H9 (cell line): ENCODE measurements at regions not wholly inside any gene's neighbourhood (a gene's known extent, or its start where the extent isn't known, plus 50 kb on each side); places are given as distances from the start of the nearest gene placed in this dataset.
"Not testable (repeated sequence)": the region's sequence is repeated elsewhere in the genome, so short reads cannot be mapped to it uniquely, and the experiment has no call there.

Experiments used
- DNase-seq: peaks from one replicate; pipeline ENCODE4 v3.0.0-alpha.2; 2017
- H2AFZ ChIP-seq: one replicate; pipeline ENCODE4 v1.6.1; 2013; ENCODE audit warnings: mild to moderate bottlenecking, low read length, control low read depth, moderate library complexity
- H2AK5ac ChIP-seq: 2 replicates; pipeline ENCODE4 v1.6.1; 2013; ENCODE audit warnings: low read length, control low read depth, mixed read lengths; ENCODE audit not compliant: insufficient read length
- H2BK120ac ChIP-seq: one replicate; pipeline ENCODE4 v1.6.1; 2013; ENCODE audit warnings: low read depth, mild to moderate bottlenecking, low read length, control low read depth, inconsistent platforms; ENCODE audit not compliant: poor library complexity, severe bottlenecking
- H2BK12ac ChIP-seq: 2 replicates; pipeline ENCODE4 v1.6.1; 2013; ENCODE audit warnings: low read length, control low read depth, mixed read lengths, low read depth; ENCODE audit not compliant: insufficient read length
- H2BK15ac ChIP-seq: 2 replicates; pipeline ENCODE4 v1.6.1; 2013; ENCODE audit warnings: low read depth, low read length, control low read depth
- H2BK20ac ChIP-seq: one replicate; pipeline ENCODE4 v1.6.1; 2013; ENCODE audit warnings: low read depth, mild to moderate bottlenecking, low read length, control low read depth, inconsistent platforms; ENCODE audit not compliant: poor library complexity, severe bottlenecking
- H2BK5ac ChIP-seq: 2 replicates; pipeline ENCODE4 v1.6.1; 2013; ENCODE audit warnings: low read length, control low read depth, mixed read lengths; ENCODE audit not compliant: insufficient read length
- H3K14ac ChIP-seq: 2 replicates; pipeline ENCODE4 v1.6.1; 2013; ENCODE audit warnings: low read length, control low read depth; ENCODE audit not compliant: insufficient read depth
- H3K18ac ChIP-seq: 2 replicates; pipeline ENCODE4 v1.6.1; 2013; ENCODE audit warnings: low read depth, mild to moderate bottlenecking, mixed read lengths, low read length, control low read depth; ENCODE audit not compliant: insufficient read length
- H3K23ac ChIP-seq: 2 replicates; pipeline ENCODE4 v1.6.1; 2013; ENCODE audit warnings: low read length, control low read depth, mixed read lengths, low read depth; ENCODE audit not compliant: insufficient read length
- H3K23me2 ChIP-seq: 2 replicates; pipeline ENCODE4 v1.6.1; 2013; ENCODE audit warnings: low read depth, mild to moderate bottlenecking, mixed read lengths, low read length, control low read depth; ENCODE audit not compliant: insufficient read length, poor library complexity, severe bottlenecking
- H3K27ac ChIP-seq: 2 replicates; pipeline ENCODE4 v1.5.1; 2013; ENCODE audit warnings: low read length, control low read depth, mixed read lengths, low read depth; ENCODE audit not compliant: insufficient read length
- H3K27me3 ChIP-seq: 2 replicates; pipeline ENCODE4 v1.6.1; 2013; ENCODE audit warnings: low read length, control low read depth, inconsistent platforms; ENCODE audit not compliant: insufficient read depth
- H3K4ac ChIP-seq: 2 replicates; pipeline ENCODE4 v1.6.1; 2013; ENCODE audit warnings: low read depth, mild to moderate bottlenecking, control low read depth, inconsistent platforms, low read length, moderate library complexity
- H3K4me1 ChIP-seq: 2 replicates; pipeline ENCODE4 v1.6.1; 2013; ENCODE audit warnings: low read length, control low read depth, inconsistent platforms; ENCODE audit not compliant: insufficient read depth
- H3K4me2 ChIP-seq: 2 replicates; pipeline ENCODE4 v1.6.1; 2013; ENCODE audit warnings: low read length, control low read depth, mixed read lengths; ENCODE audit not compliant: insufficient read length, insufficient read depth
- H3K56ac ChIP-seq: 2 replicates; pipeline ENCODE4 v1.6.1; 2013; ENCODE audit warnings: low read depth, mild to moderate bottlenecking, mixed read lengths, low read length, control low read depth; ENCODE audit not compliant: insufficient read length
- H3K79me1 ChIP-seq: 2 replicates; pipeline ENCODE4 v1.6.1; 2013; ENCODE audit warnings: low read depth, mild to moderate bottlenecking, moderate library complexity, low read length, control low read depth, inconsistent platforms; ENCODE audit not compliant: insufficient read depth, poor library complexity, severe bottlenecking
- H3K79me2 ChIP-seq: 2 replicates; pipeline ENCODE4 v1.6.1; 2013; ENCODE audit warnings: low read length, control low read depth, inconsistent platforms; ENCODE audit not compliant: insufficient read depth
- H3K9ac ChIP-seq: 2 replicates; pipeline ENCODE4 v1.6.1; 2013; ENCODE audit warnings: low read length, control low read depth, mixed read lengths; ENCODE audit not compliant: insufficient read length; ENCODE audit errors: extremely low read depth
- H3K9me3 ChIP-seq: one replicate; pipeline ENCODE4 v1.6.1; 2013; ENCODE audit warnings: low read depth, low read length, inconsistent platforms; ENCODE audit not compliant: control insufficient read depth
- H3T11ph ChIP-seq: one replicate; pipeline ENCODE4 v1.6.1; 2013; ENCODE audit warnings: mild to moderate bottlenecking, low read length, control low read depth, inconsistent platforms
- H4K20me1 ChIP-seq: one replicate; pipeline ENCODE4 v1.6.1; 2013; ENCODE audit not compliant: control insufficient read depth, insufficient read length, insufficient read depth
- H4K5ac ChIP-seq: 2 replicates; pipeline ENCODE4 v1.6.1; 2013; ENCODE audit warnings: low read depth, mild to moderate bottlenecking, mixed read lengths, low read length, control low read depth; ENCODE audit not compliant: insufficient read length
- H4K8ac ChIP-seq: replicated peaks from 2 replicates; pipeline ENCODE4 v1.6.1; 2013; ENCODE audit warnings: low read length, control low read depth, mixed read lengths, low read depth; ENCODE audit not compliant: insufficient read length
- H4K91ac ChIP-seq: 2 replicates; pipeline ENCODE4 v1.6.1; 2013; ENCODE audit warnings: low read depth, mild to moderate bottlenecking, moderate library complexity, mixed read lengths, low read length, control low read depth; ENCODE audit not compliant: insufficient read length
- H3K27ac Mint-ChIP-seq, 3 experiments: 2 replicates in 2 of 3; 3 replicates in 1 of 3; pipeline ENCODE4 v1.8.0; 2020 to 2021; ENCODE audit warnings: mixed read lengths in 3 of 3, mild to moderate bottlenecking in 1 of 3, moderate library complexity in 1 of 3
- H3K27me3 Mint-ChIP-seq: 2 replicates; pipeline ENCODE4 v1.8.0; 2021; ENCODE audit warnings: low read depth, mild to moderate bottlenecking, moderate library complexity, mixed read lengths
- H3K36me3 Mint-ChIP-seq, 3 experiments: 2 replicates in 2 of 3; 3 replicates in 1 of 3; pipeline ENCODE4 v1.8.0; 2020 to 2021; ENCODE audit warnings: low read depth in 3 of 3, mixed read lengths in 3 of 3; ENCODE audit not compliant: insufficient read depth in 1 of 3
- H3K4me1 Mint-ChIP-seq, 2 experiments: 2 replicates each; pipeline ENCODE4 v1.8.0; 2020; ENCODE audit warnings: mixed read lengths in 2 of 2
- H3K4me3 Mint-ChIP-seq, 2 experiments: 2 replicates in 1 of 2; 3 replicates in 1 of 2; pipeline ENCODE4 v1.8.0; 2020 to 2021; ENCODE audit warnings: mild to moderate bottlenecking in 2 of 2, mixed read lengths in 2 of 2, moderate library complexity in 1 of 2
- H3K9me3 Mint-ChIP-seq, 2 experiments: 2 replicates in 1 of 2; 3 replicates in 1 of 2; pipeline ENCODE4 v1.8.0; 2020; ENCODE audit warnings: mild to moderate bottlenecking in 2 of 2, mixed read lengths in 2 of 2, moderate library complexity in 1 of 2
- WGBS: extraction: QIAGEN DNeasy Blood & Tissue Kit; methylation state at CpG from one replicate; pipeline ENCODE4 v1.1.7; 2013; ENCODE audit warnings: missing lambda C conversion rate, low lambda C conversion rate, mixed read lengths; ENCODE audit not compliant: insufficient read length; ENCODE audit errors: extremely low coverage; 5-methylcytosine and 5-hydroxymethylcytosine counted together
- TF ChIP-seq, protein P1 (sequence below): fragments of 200-600 bp; sonication (generic); conservative IDR thresholded peaks from 3 replicates; pipeline ENCODE4 v1.8.0; 2021; ENCODE audit warnings: antibody characterized with exemption, mild to moderate bottlenecking

DNA sequence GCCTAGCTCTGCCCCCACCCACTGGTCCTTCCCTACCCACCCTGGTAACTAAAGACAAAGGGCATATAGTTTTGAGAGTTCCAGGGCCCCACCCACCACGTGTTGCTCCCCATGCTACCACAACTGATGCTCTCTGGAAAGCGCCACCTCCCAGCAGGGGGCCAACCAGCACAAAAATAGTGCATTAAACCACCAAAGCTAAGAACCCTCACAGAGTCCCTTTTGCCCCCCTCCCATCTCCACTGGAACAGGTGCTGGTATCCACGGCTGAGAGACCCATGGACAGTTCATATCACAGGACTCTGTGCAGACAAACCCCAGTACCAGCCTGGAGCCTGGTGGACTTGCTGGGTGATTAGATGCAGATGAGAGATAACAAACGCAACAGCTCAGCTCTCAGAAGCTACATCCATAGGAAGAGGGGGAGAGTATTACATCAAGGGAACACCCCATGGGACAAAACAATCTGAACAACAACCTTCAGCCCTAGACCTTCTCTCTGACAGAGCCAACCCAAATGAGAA, 715.9 kb downstream of the NUP35 start:
- Histone ChIP-seq H4K91ac (no peak overlapping the region), H3K27ac (no peak overlapping the region), H2BK12ac (no peak overlapping the region), H3K4ac (no peak overlapping the region), H3K4me2 (no peak overlapping the region), H3K79me1 (no peaks in the 10 kb centered on the region), H2AK5ac (no peak overlapping the region), H3K4me1 (no peaks in the 10 kb centered on the region), H4K8ac (no peak overlapping the region), H3K14ac (no peak overlapping the region), H3K56ac (no peak overlapping the region), H3T11ph (no peak overlapping the region), H3K23ac (no peak overlapping the region), H3K9me3 (no peaks in the 10 kb centered on the region), H4K20me1 (no peaks in the 10 kb centered on the region), H3K27me3 (no peaks in the 10 kb centered on the region), H2BK15ac (no peak overlapping the region), H2AFZ (no peak overlapping the region), H3K9ac (no peak overlapping the region), H3K79me2 (no peaks in the 10 kb centered on the region), H3K18ac (no peak overlapping the region), H2BK20ac (no peak overlapping the region), H3K23me2 (no peaks in the 10 kb centered on the region), H4K5ac (no peak overlapping the region), H2BK120ac (no peak overlapping the region), H2BK5ac (no peak overlapping the region)
- no CpG with 5 or more reads among the region's 4 CpGs for WGBS
- Mint-ChIP-seq H3K36me3 (peaks cover 0 to 4% (median 0%) of the 10 kb centered on the region in 3 experiments; a peak in 1 of 7 replicates), H3K27ac (no peak overlapping the region), H3K9me3 (peaks cover 0 to 2% of the 10 kb centered on the region in 2 experiments; a peak in 1 of 5 replicates), H3K4me3 (no peak overlapping the region), H3K4me1 (peaks cover 5 to 9% of the 10 kb centered on the region in 2 experiments; a peak in 2 of 4 replicates), H3K27me3 (no peaks in the 10 kb centered on the region)
- TF ChIP-seq, protein P1, sequence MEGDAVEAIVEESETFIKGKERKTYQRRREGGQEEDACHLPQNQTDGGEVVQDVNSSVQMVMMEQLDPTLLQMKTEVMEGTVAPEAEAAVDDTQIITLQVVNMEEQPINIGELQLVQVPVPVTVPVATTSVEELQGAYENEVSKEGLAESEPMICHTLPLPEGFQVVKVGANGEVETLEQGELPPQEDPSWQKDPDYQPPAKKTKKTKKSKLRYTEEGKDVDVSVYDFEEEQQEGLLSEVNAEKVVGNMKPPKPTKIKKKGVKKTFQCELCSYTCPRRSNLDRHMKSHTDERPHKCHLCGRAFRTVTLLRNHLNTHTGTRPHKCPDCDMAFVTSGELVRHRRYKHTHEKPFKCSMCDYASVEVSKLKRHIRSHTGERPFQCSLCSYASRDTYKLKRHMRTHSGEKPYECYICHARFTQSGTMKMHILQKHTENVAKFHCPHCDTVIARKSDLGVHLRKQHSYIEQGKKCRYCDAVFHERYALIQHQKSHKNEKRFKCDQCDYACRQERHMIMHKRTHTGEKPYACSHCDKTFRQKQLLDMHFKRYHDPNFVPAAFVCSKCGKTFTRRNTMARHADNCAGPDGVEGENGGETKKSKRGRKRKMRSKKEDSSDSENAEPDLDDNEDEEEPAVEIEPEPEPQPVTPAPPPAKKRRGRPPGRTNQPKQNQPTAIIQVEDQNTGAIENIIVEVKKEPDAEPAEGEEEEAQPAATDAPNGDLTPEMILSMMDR, result no peak
- no peak for DNase-seq

DNA sequence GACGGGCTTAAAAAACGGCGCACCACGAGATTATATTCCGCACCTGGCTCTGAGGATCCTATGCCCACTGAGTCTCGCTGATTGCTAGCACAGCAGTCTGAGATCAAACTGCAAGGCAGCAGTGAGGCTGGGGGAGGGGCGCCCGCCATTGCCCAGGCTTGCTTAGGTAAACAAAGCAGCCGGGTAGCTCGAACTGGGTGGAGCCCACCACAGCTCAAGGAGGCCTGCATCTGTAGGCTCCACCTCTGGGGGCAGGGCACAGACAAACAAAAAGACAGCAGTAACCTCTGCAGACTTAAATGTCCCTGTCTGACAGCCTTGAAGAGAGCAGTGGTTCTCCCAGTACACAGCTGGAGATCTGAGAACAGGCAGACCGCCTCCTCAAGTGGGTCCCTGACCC, 725.6 kb downstream of the NUP35 start:
- H4K5ac ChIP-seq, DNase-seq, H4K8ac ChIP-seq, H3K9ac ChIP-seq, H3K4me1 Mint-ChIP-seq, H2BK5ac ChIP-seq, H4K20me1 ChIP-seq, H2BK120ac ChIP-seq, H3K23me2 ChIP-seq, H3K27ac Mint-ChIP-seq, H3K4me2 ChIP-seq, H2BK15ac ChIP-seq, H2BK20ac ChIP-seq, H3K56ac ChIP-seq, H3T11ph ChIP-seq, H3K79me1 ChIP-seq, H4K91ac ChIP-seq, H3K4ac ChIP-seq, H3K9me3 ChIP-seq, H3K27me3 Mint-ChIP-seq, H3K27ac ChIP-seq, H2AFZ ChIP-seq, H3K4me1 ChIP-seq, H3K14ac ChIP-seq, H2AK5ac ChIP-seq, H3K79me2 ChIP-seq, H3K23ac ChIP-seq, H3K18ac ChIP-seq, H3K4me3 Mint-ChIP-seq, H3K27me3 ChIP-seq, H2BK12ac ChIP-seq: not testable (repeated sequence)
- no CpG with 5 or more reads among the region's 11 CpGs for WGBS
- Mint-ChIP-seq H3K9me3 (peaks cover 12 to 21% of the 10 kb centered on the region in 2 experiments; a peak in 4 of 5 replicates), H3K36me3 (peaks cover 0 to 21% (median 8%) of the 10 kb centered on the region in 3 experiments; a peak in 6 of 7 replicates)
